KMS-11 (cell line): ENCODE measurements at regions not wholly inside any gene's neighbourhood (a gene's known extent, or its start where the extent isn't known, plus 50 kb on each side); places are given as distances from the start of the nearest gene placed in this dataset.

Experiments used
- H2AFZ ChIP-seq: fragments of 200-600 bp; sonication (generic); 2 replicates; pipeline ENCODE4 v1.6.1; 2016; ENCODE audit warnings: antibody characterized with exemption, mixed run types, low read depth
- H3K27ac ChIP-seq: fragments of 200-600 bp; sonication (generic); 2 replicates; pipeline ENCODE4 v1.6.1; 2016; ENCODE audit warnings: mild to moderate bottlenecking, mixed run types
- H3K27me3 ChIP-seq: fragments of 200-600 bp; sonication (generic); 2 replicates; pipeline ENCODE4 v1.6.1; 2017; ENCODE audit warnings: mild to moderate bottlenecking, low read depth, mixed run types, moderate library complexity; ENCODE audit not compliant: insufficient read depth
- H3K36me3 ChIP-seq: fragments of 200-600 bp; sonication (generic); 2 replicates; pipeline ENCODE4 v1.6.1; 2017; ENCODE audit warnings: mild to moderate bottlenecking, mixed run types; ENCODE audit not compliant: insufficient read depth
- H3K4me1 ChIP-seq: fragments of 200-600 bp; sonication (generic); 2 replicates; pipeline ENCODE4 v1.6.1; 2016; ENCODE audit warnings: mild to moderate bottlenecking, low read depth, mixed run types; ENCODE audit not compliant: poor library complexity, severe bottlenecking
- H3K4me2 ChIP-seq: fragments of 200-600 bp; sonication (generic); 2 replicates; pipeline ENCODE4 v1.7.0; 2016; ENCODE audit warnings: mild to moderate bottlenecking, mixed run types
- H3K4me3 ChIP-seq: fragments of 200-600 bp; sonication (generic); IDR thresholded peaks from 2 replicates; pipeline ENCODE4 v1.6.1; 2017; ENCODE audit warnings: low read depth, low read length, mixed read lengths; ENCODE audit not compliant: insufficient read depth
- H3K79me2 ChIP-seq: fragments of 200-600 bp; sonication (generic); 2 replicates; pipeline ENCODE4 v1.6.1; 2016; ENCODE audit warnings: low read depth, mixed run types; ENCODE audit not compliant: insufficient read depth
- H3K9ac ChIP-seq: fragments of 200-600 bp; sonication (generic); 2 replicates; pipeline ENCODE4 v1.6.1; 2016; ENCODE audit warnings: mild to moderate bottlenecking, mixed run types
- H4K20me1 ChIP-seq: fragments of 200-600 bp; sonication (generic); 2 replicates; pipeline ENCODE4 v1.6.1; 2016; ENCODE audit warnings: mild to moderate bottlenecking, mixed run types; ENCODE audit not compliant: insufficient read depth
- TF ChIP-seq, protein P1 (sequence below): fragments of 200-600 bp; sonication (generic); conservative IDR thresholded peaks from 2 replicates; pipeline ENCODE4 v1.6.1; 2017; ENCODE audit warnings: low read depth, mild to moderate bottlenecking, antibody characterized with exemption, low read length, moderate library complexity, mixed read lengths

DNA sequence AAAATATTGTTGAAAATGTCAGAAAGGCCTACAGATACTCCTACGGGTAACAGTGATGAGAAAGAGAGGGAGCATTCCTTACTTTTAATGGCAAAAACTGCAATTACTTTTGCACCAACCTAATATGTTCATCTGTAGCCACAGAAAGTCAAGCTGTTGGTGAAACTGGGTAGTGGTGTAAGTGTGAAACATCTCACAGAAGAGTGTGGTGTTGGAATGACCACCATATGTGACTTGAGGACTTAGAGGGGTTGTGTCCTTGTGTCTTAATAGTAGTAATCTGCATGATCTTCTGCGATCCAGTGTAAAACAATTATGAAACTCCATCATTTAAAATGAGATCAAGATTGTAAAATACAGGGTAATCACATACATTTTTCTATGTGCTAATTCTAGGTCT lies 320.7 kb downstream of the ADGRL2 start:
- H3K4me1 ChIP-seq, result no peaks in the 10 kb centered on the region
- no peaks in the 10 kb centered on the region for H3K27me3 ChIP-seq
- no peak overlapping the region for H2AFZ ChIP-seq
- no peak overlapping the region for H3K9ac ChIP-seq
- no peak overlapping the region for H3K4me3 ChIP-seq
- no peak overlapping the region for H3K4me2 ChIP-seq
- H3K36me3 ChIP-seq, result no peaks in the 10 kb centered on the region
- no peak overlapping the region for H3K27ac ChIP-seq
- TF ChIP-seq, protein P1, sequence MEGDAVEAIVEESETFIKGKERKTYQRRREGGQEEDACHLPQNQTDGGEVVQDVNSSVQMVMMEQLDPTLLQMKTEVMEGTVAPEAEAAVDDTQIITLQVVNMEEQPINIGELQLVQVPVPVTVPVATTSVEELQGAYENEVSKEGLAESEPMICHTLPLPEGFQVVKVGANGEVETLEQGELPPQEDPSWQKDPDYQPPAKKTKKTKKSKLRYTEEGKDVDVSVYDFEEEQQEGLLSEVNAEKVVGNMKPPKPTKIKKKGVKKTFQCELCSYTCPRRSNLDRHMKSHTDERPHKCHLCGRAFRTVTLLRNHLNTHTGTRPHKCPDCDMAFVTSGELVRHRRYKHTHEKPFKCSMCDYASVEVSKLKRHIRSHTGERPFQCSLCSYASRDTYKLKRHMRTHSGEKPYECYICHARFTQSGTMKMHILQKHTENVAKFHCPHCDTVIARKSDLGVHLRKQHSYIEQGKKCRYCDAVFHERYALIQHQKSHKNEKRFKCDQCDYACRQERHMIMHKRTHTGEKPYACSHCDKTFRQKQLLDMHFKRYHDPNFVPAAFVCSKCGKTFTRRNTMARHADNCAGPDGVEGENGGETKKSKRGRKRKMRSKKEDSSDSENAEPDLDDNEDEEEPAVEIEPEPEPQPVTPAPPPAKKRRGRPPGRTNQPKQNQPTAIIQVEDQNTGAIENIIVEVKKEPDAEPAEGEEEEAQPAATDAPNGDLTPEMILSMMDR, result no peak
- no peaks in the 10 kb centered on the region for H3K79me2 ChIP-seq
- no peaks in the 10 kb centered on the region for H4K20me1 ChIP-seq

DNA sequence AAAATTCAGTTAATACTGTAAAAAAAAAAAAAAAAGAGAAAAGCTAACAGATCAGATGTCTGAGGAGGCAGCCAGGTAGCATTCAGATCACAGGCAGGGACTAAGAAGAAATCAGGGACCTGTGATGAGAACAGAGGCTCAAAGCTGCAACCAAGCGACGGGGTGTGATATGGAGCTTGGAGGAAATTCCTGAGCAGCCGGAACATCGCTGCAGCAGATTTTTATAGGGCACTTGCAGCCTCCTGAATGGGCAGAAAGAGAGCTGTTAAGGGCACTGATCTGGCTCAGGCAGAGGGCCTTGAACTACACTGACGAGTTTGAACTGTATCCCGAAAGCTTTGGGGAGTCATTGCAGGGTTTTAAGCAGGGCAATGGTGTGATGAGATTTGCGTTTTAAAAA lies 315.4 kb downstream of the ADGRL2 start:
- H3K4me2 ChIP-seq, result no peak overlapping the region
- no peaks in the 10 kb centered on the region for H3K27me3 ChIP-seq
- peaks cover under 1% of the 10 kb centered on the region for H3K4me1 ChIP-seq
- no peaks in the 10 kb centered on the region for H3K36me3 ChIP-seq
- TF ChIP-seq, protein P1, result no peak
- H3K79me2 ChIP-seq, result no peaks in the 10 kb centered on the region
- H3K27ac ChIP-seq, result no peak overlapping the region
- H3K4me3 ChIP-seq, result no peak overlapping the region
- no peaks in the 10 kb centered on the region for H4K20me1 ChIP-seq
- H3K9ac ChIP-seq, result no peak overlapping the region
- H2AFZ ChIP-seq, result no peak overlapping the region

DNA sequence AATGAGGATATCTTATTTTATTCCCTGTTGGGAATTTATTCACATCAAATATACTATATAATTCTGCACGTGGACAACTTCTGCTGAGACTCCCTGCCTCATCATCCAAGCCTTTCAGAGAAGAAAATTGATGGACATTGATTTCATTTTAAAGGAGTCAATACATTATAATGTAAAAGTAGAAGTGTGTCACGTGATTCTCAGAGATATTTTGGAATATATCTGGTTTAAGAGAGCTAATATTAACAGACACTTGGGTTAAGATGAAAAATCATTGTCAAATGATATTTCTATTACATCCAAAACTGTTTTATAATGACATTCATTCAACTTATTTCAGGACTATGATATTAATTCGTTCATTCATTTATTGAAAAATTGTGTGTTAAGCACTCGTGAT lies 314.2 kb downstream of the ADGRL2 start:
- Histone ChIP-seq H3K4me3 (no peak overlapping the region), H3K36me3 (no peaks in the 10 kb centered on the region), H3K9ac (no peak overlapping the region), H3K4me1 (peaks cover 9% of the 10 kb centered on the region), H4K20me1 (no peaks in the 10 kb centered on the region), H3K4me2 (no peak overlapping the region), H3K79me2 (no peaks in the 10 kb centered on the region), H2AFZ (no peak overlapping the region), H3K27me3 (no peaks in the 10 kb centered on the region), H3K27ac (no peak overlapping the region)
- TF ChIP-seq, protein P1, result no peak

DNA sequence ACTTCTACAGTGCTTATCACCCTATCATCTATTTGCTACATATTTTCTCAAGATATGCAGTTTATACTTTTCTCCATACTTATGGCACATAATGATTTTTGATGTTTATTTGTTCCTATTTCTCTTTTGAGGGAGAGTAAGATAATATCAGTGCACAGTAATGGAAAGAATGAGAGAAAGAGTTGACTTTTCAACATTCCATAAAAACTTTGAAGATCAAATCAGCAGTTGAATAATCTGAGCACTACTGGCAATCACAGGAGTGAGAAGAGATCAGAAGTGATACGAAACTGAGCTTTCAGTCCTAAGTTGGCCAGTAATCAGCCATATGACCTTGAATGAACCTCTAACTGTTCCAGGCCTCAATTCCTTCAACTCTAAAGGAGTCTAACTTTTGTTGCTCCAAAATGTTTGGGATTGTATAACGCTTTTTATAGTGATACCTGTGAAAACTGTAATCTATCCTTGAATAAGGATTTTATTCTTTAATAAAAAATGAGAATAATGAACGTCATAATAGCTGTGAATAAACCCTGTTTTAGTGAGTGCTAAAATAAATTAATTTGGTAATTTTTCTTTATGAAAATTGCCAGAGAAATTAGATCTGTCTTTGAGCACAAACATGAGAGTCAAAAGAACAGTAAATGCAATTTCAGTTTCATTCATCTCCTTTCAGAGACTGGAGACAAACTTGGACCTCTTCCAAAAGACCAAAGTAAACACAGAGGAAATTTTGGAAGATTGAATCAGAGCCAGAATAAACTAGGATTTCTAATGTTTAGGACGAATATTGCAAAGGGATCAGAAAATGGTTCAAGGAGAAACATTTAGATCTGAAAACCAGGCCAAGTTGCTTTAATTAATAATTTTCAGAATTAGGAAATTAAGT lies 309.9 kb downstream of the ADGRL2 start:
- Histone ChIP-seq H3K79me2 (no peaks in the 10 kb centered on the region), H3K4me2 (no peak overlapping the region), H3K9ac (no peak overlapping the region), H3K4me1 (peaks cover 9% of the 10 kb centered on the region), H4K20me1 (no peaks in the 10 kb centered on the region), H3K27me3 (no peaks in the 10 kb centered on the region), H3K27ac (no peak overlapping the region), H2AFZ (no peak overlapping the region), H3K4me3 (no peak overlapping the region), H3K36me3 (no peaks in the 10 kb centered on the region)
- TF ChIP-seq, protein P1, result no peak
